DMS79 (cell line): ENCODE measurements at regions not wholly inside any gene's neighbourhood (a gene's known extent, or its start where the extent isn't known, plus 50 kb on each side); places are given as distances from the start of the nearest gene placed in this dataset.
A peak's percentile ranks its signal among the peaks of the same experiment; 100 is the strongest.

Experiments used
- DNase-seq: peaks from one replicate; lab custom pipeline; 2025; lab: John Stamatoyannopoulos, UW

- DNase-seq, result no peak
These were observed 106.7 kb upstream of the CPEB4 start for GRCh38 chr5:173781432-173781815.

GRCh38 chr5:173781816-173782670 lies 106.1 kb upstream of the CPEB4 start:
- no peak for DNase-seq

GRCh38 chr5:173782671-173783101 lies 105.5 kb upstream of the CPEB4 start:
- no peak for DNase-seq

- no peak for DNase-seq
These were observed 104.8 kb upstream of the CPEB4 start for GRCh38 chr5:173783371-173783770.

GRCh38 chr5:173785400-173785799 lies 102.7 kb upstream of the CPEB4 start:
- no peak for DNase-seq

GRCh38 chr5:173785866-173786265 lies 102.3 kb upstream of the CPEB4 start:
- DNase-seq, result no peak

GRCh38 chr5:173786286-173787187 lies 101.6 kb upstream of the CPEB4 start:
- no peak for DNase-seq

GRCh38 chr5:173789031-173789920 lies 98.9 kb upstream of the CPEB4 start:
- DNase-seq, result no peak

GRCh38 chr5:173790177-173790719 lies 97.9 kb upstream of the CPEB4 start:
- no peak for DNase-seq

- no peak for DNase-seq
These were observed 97.2 kb upstream of the CPEB4 start for GRCh38 chr5:173790836-173791546.

GRCh38 chr5:173791878-173792277 lies 96.3 kb upstream of the CPEB4 start:
- DNase-seq, result no peak

GRCh38 chr5:173792781-173793547 lies 95.2 kb upstream of the CPEB4 start:
- no peak for DNase-seq

GRCh38 chr5:173793648-173794548 lies 94.3 kb upstream of the CPEB4 start:
- peak; percentile 7 for DNase-seq

- DNase-seq, result no peak
These were observed 93.2 kb upstream of the CPEB4 start for GRCh38 chr5:173794901-173795416.

- no peak for DNase-seq
These were observed 92.5 kb upstream of the CPEB4 start for GRCh38 chr5:173795601-173796000.

GRCh38 chr5:173796721-173797495 lies 91.2 kb upstream of the CPEB4 start:
- DNase-seq, result no peak

GRCh38 chr5:173798127-173798810 lies 89.9 kb upstream of the CPEB4 start:
- DNase-seq, result no peak
